OCI-LY7 (cell line): ENCODE measurements at regions not wholly inside any gene's neighbourhood (a gene's known extent, or its start where the extent isn't known, plus 50 kb on each side); places are given as distances from the start of the nearest gene placed in this dataset.

Experiments
- EZH2phosphoT487 ChIP-seq: fragments of 200-600 bp; sonication (generic); IDR thresholded peaks from 2 replicates; pipeline ENCODE4 v1.6.1; 2018; ENCODE audit warnings: low read depth, borderline replicate concordance, mild to moderate bottlenecking, mixed run types, antibody characterized with exemption, low read length, moderate library complexity, mixed read lengths
- TF ChIP-seq, protein P1 (sequence below): fragments of 200-600 bp; sonication (generic); conservative IDR thresholded peaks from 2 replicates; pipeline ENCODE4 v1.5.1; 2014; ENCODE audit warnings: mild to moderate bottlenecking, antibody characterized with exemption, low read length, moderate library complexity, mixed read lengths

DNA sequence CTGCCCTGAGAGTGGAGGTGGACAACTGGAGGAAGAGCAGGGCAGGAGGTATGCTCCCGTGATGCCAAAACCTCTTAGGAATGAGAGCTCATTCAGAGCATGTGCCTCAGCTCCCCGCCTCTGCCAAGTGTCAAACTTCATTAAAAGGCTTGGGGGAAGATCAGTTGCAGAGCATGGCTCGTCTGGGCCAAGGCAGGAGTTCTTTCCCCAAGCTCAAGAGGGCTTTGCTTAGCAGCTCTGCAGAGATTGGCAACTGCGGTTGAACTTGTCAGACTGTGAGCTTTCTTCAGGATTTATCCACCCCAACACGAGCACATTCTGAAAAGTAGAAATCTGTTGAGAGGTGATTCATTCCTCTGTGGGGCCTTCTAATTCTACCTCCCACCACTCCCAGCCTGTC is 248.1 kb downstream of the HS3ST3A1 start:
- TF ChIP-seq, protein P1, sequence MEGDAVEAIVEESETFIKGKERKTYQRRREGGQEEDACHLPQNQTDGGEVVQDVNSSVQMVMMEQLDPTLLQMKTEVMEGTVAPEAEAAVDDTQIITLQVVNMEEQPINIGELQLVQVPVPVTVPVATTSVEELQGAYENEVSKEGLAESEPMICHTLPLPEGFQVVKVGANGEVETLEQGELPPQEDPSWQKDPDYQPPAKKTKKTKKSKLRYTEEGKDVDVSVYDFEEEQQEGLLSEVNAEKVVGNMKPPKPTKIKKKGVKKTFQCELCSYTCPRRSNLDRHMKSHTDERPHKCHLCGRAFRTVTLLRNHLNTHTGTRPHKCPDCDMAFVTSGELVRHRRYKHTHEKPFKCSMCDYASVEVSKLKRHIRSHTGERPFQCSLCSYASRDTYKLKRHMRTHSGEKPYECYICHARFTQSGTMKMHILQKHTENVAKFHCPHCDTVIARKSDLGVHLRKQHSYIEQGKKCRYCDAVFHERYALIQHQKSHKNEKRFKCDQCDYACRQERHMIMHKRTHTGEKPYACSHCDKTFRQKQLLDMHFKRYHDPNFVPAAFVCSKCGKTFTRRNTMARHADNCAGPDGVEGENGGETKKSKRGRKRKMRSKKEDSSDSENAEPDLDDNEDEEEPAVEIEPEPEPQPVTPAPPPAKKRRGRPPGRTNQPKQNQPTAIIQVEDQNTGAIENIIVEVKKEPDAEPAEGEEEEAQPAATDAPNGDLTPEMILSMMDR, result no peak
- no peak for TF ChIP-seq EZH2phosphoT487
